MG63 (cell line): ENCODE measurements at regions not wholly inside any gene's neighbourhood (a gene's known extent, or its start where the extent isn't known, plus 50 kb on each side); places are given as distances from the start of the nearest gene placed in this dataset.

Experiments used
- DNase-seq: peaks from one replicate; pipeline ENCODE4 v3.0.0-alpha.2; 2020
- H3K27me3 ChIP-seq: fragments of 250-450 bp; sonication (Bioruptor Pico); 2 replicates; pipeline ENCODE4 v1.5.1; 2020; ENCODE audit warnings: mild to moderate bottlenecking, moderate library complexity
- H3K36me3 ChIP-seq: fragments of 250-450 bp; sonication (Bioruptor Pico); 2 replicates; pipeline ENCODE4 v1.5.1; 2020; ENCODE audit warnings: mild to moderate bottlenecking, moderate library complexity
- H3K4me3 ChIP-seq: fragments of 250-450 bp; sonication (Bioruptor Pico); 2 replicates; pipeline ENCODE4 v1.5.1; 2020; ENCODE audit warnings: mild to moderate bottlenecking, moderate library complexity
- H3K9me3 ChIP-seq: fragments of 250-450 bp; sonication (Bioruptor Pico); 2 replicates; pipeline ENCODE4 v1.5.1; 2020; ENCODE audit warnings: mild to moderate bottlenecking, moderate library complexity

DNA sequence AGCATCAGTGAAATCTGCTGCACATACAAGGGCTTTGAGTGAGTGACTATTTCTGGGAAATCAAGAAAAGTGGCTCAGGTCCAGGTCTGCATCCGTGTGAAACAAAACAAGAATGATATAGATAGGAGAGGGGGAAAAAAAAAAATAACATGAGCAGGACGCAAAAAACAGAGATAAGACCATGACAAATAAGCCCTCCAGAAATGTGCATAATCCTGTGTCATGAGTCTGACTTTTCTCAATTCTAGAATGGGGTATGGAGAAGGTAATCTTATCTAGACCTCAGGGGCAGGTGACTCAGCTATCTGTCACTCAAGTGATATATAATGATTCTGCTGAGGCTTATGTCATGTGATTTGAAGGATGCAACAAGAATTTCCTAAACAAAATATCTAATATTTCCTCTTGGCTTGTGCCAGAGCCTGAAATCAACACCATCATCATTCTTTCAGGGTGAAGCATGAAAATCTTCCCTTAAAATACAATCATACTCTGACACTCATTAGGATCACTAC is 250.0 kb downstream of the PHLDA1 start:
- peak; percentile 44 for DNase-seq
- H3K36me3 ChIP-seq = no peaks in the 10 kb centered on the region
- H3K4me3 ChIP-seq = no peak overlapping the region
- no peaks in the 10 kb centered on the region; the same call in 1 of the 2 replicates for H3K9me3 ChIP-seq
- no peaks in the 10 kb centered on the region for H3K27me3 ChIP-seq

DNA sequence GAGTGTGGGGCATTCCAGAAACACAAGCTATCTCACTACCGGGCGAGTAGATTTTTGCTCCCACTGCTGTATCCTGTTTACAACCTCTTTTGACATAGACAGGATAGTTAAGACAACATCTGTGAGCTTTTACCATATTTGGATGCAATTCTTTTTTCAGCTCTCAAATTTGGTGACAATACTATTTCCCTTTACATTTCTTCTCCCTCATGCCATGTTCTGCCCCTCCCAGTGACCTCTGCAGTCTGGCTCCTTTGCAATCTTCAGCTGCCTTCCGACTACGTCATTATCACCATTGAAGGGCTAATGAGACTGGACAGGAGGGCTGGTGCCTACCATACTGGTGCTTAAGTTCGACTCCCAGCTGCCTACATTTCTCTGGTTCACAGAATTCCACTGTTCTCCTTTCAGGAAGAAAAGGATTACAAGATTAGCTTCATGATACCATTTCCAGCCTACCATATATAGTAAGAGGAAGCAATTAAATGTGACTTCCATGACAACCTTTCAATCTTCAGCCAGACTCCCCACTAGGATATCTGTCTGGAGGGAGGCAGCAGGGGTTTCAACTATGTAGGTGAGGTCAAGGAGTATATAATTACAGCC is 251.6 kb downstream of the PHLDA1 start:
- Histone ChIP-seq H3K27me3 (no peaks in the 10 kb centered on the region), H3K36me3 (no peaks in the 10 kb centered on the region), H3K9me3 (no peaks in the 10 kb centered on the region; the same call in 1 of the 2 replicates), H3K4me3 (no peak overlapping the region)
- no peak for DNase-seq

DNA sequence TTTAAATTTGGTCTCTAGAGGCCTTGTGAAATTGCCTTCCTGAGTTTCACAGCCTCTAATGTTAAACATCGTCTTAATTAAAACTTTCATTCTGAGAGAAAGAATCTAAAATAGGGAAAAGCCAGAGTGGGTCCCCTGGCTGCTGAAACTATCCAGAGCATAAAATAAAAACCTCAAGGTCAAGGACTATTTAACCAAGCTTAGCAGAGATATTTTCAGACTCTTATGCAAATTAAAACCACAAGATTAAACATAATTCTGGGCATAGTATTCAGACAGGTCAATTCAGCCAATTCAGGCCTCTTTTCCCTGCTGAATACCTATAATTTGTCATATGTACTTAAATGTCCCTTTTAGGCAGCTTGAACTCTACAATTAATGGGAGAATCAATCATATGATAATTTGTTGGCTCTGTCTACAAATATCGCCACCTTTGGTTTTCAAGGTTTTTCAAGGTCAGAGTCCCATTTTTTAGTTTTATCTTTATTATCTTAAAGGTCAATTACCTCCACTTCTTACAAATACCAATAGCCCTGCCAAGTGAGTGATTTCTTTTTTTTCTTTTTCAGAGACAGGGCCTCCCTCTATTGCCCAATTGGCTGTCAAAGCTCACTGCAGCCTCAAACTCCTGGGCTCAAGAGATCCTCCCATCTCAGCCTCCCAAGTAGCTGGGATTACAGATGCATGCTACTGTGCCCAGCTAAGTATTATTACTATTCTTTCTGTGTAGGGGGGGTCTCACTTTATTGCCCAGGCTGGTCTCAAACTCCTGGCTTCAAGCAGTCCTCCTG is 257.1 kb downstream of the PHLDA1 start:
- DNase-seq = no peak
- no peaks in the 10 kb centered on the region for H3K27me3 ChIP-seq
- H3K36me3 ChIP-seq = no peaks in the 10 kb centered on the region
- no peak overlapping the region for H3K4me3 ChIP-seq
- H3K9me3 ChIP-seq = no peaks in the 10 kb centered on the region

DNA sequence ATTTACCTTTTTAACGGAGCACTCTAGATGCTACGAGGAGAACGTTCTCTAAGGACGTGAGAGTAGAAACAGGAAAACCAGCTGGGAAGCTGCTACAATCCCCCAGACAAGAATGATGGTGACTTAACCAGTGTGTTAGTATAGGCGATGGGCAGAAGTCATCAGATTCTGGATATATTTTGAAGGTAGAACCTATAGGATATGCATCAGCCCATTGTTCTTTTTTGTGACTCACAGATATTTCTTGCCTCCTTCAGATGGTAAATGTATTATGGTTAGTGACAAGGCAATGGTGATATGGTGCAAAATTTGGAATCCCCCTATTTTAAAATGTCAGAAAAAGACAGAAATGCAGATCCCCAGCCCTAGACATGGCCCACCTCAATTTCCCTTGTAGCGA is 258.2 kb downstream of the PHLDA1 start:
- Histone ChIP-seq H3K4me3 (no peak overlapping the region), H3K27me3 (no peaks in the 10 kb centered on the region), H3K9me3 (no peaks in the 10 kb centered on the region), H3K36me3 (no peaks in the 10 kb centered on the region)
- DNase-seq = no peak

DNA sequence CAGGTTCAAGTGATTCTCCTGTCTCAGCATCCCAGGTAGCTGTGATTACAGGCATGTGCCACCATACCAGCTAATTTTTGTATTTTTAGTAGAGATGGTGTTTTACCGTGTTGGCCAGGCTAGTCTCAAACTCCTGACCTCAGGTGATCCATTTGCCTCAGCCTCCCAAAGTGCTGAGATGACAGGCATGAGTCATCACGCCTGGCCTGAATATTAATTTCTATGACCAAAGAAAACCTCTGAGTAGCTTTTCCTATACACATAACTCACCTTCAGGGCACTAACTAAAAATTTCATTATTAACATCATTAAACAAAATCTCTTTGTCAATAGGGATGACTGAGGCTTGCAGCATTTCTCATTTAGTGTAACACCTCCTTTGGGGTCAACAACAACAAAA is 259.6 kb upstream of the KRR1 start:
- Histone ChIP-seq H3K36me3 (no peaks in the 10 kb centered on the region), H3K9me3 (no peaks in the 10 kb centered on the region), H3K27me3 (no peaks in the 10 kb centered on the region), H3K4me3 (no peak overlapping the region)
- no peak for DNase-seq

DNA sequence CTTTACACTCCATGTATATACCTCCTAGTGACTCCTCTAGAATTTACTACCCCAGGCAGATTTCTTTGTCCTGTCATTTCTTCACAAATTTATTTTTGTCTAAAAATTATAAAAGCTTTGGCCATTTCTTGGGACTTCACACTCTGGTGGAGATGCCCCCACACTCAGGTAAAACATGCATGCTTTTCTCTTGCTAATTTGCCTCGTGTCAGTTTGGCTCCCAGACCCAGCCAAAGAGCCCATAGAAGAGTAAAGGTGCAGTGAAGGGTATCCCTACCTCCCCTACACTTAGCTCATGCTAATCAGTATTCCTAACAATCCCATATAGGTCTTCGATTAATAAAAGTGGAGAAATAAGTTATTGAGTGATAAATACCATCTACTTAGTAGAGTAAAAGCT is 256.5 kb upstream of the KRR1 start:
- H3K27me3 ChIP-seq = no peaks in the 10 kb centered on the region
- H3K36me3 ChIP-seq = no peaks in the 10 kb centered on the region
- no peaks in the 10 kb centered on the region for H3K9me3 ChIP-seq
- no peak for DNase-seq
- H3K4me3 ChIP-seq = no peak overlapping the region

DNA sequence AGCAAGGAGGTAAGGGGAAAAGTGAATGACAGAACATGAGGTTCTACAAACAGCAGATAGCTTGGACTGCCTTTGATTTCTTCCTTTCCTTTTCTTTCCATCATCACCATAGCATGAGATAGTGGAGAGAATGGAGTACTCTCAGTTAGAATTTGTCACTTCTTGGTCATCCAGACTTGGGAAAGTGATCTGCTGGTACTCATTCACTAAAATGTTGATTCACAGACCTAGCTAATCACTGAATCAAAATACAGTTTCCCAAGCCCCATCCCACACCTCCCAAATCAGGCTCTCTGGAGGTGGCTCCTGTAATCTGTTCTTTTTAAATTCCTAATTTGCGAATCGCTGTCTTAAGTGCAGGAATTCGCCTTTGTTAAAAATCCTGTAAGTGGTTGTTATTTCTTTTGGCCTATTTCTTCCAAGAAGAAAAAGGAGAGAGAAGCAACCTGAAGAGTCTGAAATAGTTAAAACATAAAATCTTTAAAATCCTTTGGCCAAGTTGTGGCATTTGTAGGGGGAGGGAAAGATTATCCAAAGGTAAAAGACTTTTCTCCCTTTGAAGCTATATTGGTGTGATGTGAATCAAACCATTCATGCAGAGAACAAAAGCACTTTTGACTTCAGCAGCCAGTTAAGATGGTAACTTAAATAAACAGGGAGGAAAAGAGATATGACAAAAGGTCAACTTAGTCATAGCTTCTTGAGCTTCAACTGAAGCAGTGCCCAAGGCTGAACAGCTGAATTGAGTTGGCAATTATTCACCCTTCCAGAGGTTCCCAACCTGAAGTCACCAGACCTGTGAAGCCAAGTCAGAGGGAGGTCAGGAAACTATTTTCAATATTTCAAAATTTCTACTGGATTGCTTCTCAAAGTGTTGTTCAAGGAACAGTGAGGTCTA is 255.1 kb upstream of the KRR1 start:
- Histone ChIP-seq H3K27me3 (no peaks in the 10 kb centered on the region), H3K36me3 (no peaks in the 10 kb centered on the region), H3K9me3 (no peaks in the 10 kb centered on the region), H3K4me3 (no peak overlapping the region)
- DNase-seq = peak; percentile 49

DNA sequence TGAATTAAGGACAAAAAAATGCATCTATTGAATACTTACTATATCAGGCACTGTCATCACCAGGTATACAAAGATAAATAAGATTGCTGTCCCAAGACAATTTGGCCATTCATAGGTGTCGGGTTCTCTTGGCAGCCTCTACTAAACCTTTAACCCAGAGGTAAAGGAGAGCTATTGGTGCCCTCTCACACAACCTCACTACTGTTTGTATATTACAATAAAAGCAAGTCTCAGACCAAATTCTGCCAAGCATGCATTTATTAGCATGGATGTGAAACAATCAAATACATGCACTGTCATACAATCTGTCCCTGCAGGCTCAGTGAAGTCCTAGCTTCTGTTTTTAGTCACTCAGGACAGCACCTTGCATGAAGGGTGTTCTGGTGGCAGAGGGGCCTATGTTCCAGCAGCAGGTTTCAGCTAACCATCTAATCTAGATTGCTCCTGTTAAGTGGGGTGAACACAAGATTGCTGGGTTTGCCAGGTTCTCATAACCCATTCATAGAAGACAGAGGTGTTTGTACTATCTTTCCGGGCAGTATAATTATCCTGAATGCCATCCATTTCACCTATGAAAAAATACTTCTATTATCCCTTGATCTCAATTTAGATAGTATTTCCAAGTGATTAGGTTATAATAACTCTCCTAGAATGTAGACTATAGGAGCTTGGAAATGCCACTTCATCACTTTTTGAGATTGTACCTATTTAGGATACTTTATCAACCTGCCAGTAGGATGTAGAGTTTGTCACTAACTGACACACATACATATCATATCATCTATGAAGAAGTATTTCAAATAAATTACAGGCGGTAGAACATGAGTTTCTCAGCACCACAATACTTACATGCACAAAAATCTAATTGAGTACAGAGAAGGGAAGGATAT is 254.0 kb upstream of the KRR1 start:
- H3K9me3 ChIP-seq = no peaks in the 10 kb centered on the region
- H3K4me3 ChIP-seq = no peak overlapping the region
- H3K36me3 ChIP-seq = no peaks in the 10 kb centered on the region
- no peaks in the 10 kb centered on the region for H3K27me3 ChIP-seq
- DNase-seq = no peak

DNA sequence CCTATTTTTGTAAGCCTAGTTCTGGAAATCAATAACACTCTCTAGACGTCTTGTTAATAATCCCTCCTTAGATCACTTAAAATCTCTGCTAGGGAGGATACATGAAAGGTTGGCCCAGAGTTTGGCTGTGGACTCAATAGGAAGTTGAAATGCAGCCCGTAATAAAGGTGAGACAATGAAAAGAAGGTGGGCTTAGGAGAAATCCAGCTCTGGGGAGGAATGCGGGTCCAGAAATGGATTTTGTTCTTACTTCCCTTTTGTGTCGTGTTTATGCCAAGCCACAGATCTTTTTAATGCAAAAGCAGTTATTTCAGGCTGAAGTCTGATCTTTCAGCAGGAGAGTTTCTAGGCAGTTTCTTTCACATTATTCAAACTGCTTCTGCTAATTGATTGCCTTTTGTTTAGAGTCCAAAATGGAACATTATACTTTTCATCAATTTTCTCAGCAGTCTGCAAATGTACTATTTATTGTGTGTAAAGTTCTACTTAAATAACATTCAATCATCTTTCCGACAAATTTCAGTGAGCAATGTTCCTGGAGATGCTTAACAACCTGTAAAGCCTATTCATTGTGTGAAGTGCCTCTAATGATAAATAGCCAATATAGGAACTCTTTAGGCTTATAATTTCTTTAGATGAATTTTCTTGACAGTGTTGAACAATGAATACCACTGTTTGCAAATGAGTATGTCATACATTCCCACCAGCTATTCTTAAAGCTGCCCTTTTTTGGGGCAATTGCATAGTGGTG is 252.9 kb upstream of the KRR1 start:
- DNase-seq = no peak
- no peak overlapping the region for H3K4me3 ChIP-seq
- no peaks in the 10 kb centered on the region for H3K36me3 ChIP-seq
- no peaks in the 10 kb centered on the region for H3K27me3 ChIP-seq
- H3K9me3 ChIP-seq = no peaks in the 10 kb centered on the region

DNA sequence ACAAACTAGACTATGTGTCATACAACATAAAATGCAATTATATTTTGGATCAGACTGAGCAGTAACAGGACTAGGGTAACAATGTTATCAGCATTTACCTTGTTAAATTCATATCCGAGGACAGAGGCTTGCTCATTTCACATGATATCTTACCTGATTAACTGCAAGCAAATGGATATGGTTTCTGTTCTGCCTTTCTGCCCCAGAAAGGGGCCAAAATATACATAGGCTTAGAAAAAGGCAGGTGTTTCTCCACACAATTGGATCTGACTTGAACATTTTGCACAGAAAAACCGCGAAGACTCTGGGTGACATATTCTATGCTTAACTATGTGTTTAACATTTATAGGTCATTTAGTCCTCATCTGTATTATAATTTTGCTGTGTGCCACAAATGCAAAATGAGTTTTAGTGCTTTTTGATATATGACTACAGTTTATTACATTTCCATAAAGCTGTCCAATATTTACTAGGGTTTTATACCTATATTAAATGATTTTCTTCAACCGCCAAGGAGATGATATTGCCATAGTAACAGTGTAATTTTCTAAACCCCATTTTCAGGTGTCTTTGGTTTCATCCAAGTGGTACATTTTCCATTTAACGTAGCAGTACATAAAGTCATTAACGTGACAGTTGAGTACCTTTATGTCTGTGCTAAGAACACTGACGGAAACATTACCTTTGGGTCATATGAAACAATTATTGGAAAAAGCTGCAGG is 249.3 kb upstream of the KRR1 start:
- DNase-seq = no peak
- H3K9me3 ChIP-seq = no peaks in the 10 kb centered on the region
- H3K4me3 ChIP-seq = no peak overlapping the region
- no peaks in the 10 kb centered on the region for H3K27me3 ChIP-seq
- H3K36me3 ChIP-seq = no peaks in the 10 kb centered on the region

DNA sequence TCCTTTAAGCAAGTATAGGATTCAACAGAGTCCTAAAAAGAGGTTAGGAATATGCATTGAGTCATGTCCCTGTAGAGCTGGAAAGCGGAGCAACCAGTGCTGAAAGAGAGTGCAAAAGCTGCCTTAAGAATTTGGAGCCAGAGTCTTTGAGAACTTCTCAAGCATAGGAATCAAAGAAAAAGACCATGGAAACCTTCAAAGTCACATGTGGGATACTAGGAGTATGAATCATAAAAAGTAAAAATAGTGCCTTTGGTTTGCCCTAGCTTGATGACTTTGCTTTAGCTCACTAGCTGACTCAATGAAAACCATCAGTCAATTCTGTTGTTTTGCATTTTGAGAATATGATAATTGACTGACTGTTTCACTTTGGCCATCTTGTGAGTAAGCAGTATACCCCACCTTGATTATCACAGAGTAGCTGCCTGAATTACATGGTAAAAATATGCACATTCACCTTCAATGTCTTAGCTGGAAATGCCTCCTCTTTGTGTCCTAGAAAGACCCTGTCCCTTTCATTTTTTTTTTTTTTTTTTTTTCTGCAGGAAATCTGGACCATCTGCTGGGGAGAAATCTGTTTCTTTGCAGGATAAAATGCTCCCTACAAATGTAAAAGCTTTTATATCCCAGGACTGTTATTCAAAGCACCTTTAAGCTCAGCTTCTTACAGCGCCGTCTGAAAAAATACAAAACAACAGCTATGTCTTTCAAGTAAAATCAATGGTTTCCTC is 248.6 kb upstream of the KRR1 start:
- no peaks in the 10 kb centered on the region for H3K27me3 ChIP-seq
- H3K9me3 ChIP-seq = no peaks in the 10 kb centered on the region
- H3K36me3 ChIP-seq = no peaks in the 10 kb centered on the region
- H3K4me3 ChIP-seq = no peak overlapping the region
- DNase-seq = no peak

DNA sequence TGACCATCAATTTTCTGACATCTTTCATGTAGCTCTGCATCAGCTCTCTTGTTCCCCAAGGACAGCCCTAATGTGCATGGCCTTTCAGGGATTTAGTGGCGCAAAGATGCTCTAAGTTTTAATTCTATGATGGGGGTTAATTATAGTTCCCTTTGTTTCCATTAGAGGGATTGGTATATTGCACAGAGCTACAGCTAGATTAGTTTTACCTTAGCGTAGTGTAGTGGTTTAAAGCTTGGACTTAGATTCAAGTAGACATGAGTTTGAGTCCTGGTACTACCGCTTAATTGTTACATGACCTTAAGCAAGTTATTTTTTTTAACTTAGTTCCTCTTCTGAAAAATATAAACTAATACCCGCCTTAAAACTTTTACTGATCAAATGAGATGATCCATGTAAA is 247.8 kb upstream of the KRR1 start:
- no peaks in the 10 kb centered on the region for H3K9me3 ChIP-seq
- no peak overlapping the region for H3K4me3 ChIP-seq
- DNase-seq = no peak
- H3K36me3 ChIP-seq = no peaks in the 10 kb centered on the region
- no peaks in the 10 kb centered on the region for H3K27me3 ChIP-seq

DNA sequence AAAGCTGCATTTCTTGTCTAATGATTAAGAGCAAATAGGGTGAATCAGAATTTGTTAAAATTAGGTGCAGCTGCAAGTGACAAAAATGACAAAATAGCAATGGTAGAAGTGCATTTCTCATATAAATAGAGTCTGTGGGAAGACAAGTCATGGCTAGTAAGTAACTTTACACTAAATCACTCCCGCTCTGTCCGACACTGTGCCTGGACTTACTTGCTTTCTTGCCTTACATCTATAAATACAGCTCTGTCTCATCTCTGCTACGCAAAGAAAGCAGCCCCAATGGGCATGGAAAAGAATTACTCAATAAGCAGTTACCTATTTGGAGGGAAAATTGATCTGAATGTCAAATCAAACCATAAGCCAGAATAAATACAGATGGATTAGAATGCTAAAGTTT is 245.4 kb upstream of the KRR1 start:
- Histone ChIP-seq H3K4me3 (no peak overlapping the region), H3K27me3 (no peaks in the 10 kb centered on the region), H3K36me3 (no peaks in the 10 kb centered on the region), H3K9me3 (no peaks in the 10 kb centered on the region)
- no peak for DNase-seq

DNA sequence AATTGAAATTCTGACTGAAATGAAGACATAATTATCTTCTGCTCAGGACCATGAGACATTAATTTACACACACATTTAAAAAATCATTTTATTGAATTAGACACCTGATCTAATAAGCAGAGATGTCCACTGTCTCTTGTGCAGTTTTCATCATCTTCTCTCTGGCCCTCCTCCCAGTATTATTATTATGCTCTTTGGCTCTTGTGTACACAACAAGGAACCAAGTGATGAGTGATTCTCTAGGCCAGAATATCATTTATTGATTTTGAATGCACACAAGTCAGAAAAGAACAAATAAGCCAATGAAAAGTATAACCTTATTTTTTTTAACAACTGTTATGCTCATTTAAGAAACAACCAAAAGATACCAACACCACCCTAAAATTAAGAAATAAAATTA is 244.7 kb upstream of the KRR1 start:
- H3K9me3 ChIP-seq = no peaks in the 10 kb centered on the region
- no peak overlapping the region for H3K4me3 ChIP-seq
- H3K36me3 ChIP-seq = no peaks in the 10 kb centered on the region
- DNase-seq = no peak
- no peaks in the 10 kb centered on the region for H3K27me3 ChIP-seq

DNA sequence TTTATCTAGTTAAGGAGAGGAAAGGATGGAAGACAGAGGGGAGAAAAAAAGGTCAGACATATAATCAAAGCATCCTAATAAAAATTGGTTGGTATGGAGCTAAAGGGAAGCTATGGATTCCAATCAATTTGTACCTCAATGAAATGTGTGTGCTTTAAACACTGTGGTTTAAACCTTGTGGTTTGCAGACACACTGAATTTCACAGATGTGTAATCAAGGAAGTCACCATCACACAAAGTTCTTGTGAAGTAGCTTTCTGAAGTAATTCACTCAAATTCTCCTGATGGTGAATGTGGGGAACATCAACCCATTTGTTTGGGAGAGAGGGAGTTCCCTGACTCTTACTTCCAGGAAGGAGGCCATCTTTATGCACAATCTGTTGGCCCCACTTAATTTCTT is 243.3 kb upstream of the KRR1 start:
- Histone ChIP-seq H3K36me3 (no peaks in the 10 kb centered on the region), H3K4me3 (no peak overlapping the region), H3K27me3 (no peaks in the 10 kb centered on the region), H3K9me3 (no peaks in the 10 kb centered on the region)
- no peak for DNase-seq
